GM18861 (cell line): ENCODE measurements at regions not wholly inside any gene's neighbourhood (a gene's known extent, or its start where the extent isn't known, plus 50 kb on each side); places are given as distances from the start of the nearest gene placed in this dataset.
A peak's percentile ranks its signal among the peaks of the same experiment; 100 is the strongest.
"Not testable (repeated sequence)": the region's sequence is repeated elsewhere in the genome, so short reads cannot be mapped to it uniquely, and the experiment has no call there.

ENCODE experiments used
- ATAC-seq: cut with Tn5 transposase; IDR thresholded peaks from one replicate; pipeline ENCODE4 v1.9.1; 2021; ENCODE audit not compliant: unreplicated experiment

- not testable (repeated sequence) for ATAC-seq
Observed at GRCh38 chr6:27827477-27827876, 84.7 kb downstream of the OR2B2 start.

- ATAC-seq = not testable (repeated sequence)
Observed at GRCh38 chr6:27826612-27826985, 85.6 kb downstream of the OR2B2 start.

GRCh38 chr6:27825848-27826611 is 86.2 kb downstream of the OR2B2 start:
- not testable (repeated sequence) for ATAC-seq

GRCh38 chr6:27825025-27825793 is 87.0 kb downstream of the OR2B2 start:
- no peak for ATAC-seq

- peak; percentile 24 for ATAC-seq
Observed at GRCh38 chr6:27824211-27825024, 87.8 kb downstream of the OR2B2 start.

- peak; percentile 67 for ATAC-seq
Observed at GRCh38 chr6:27823714-27824210, 88.4 kb downstream of the OR2B2 start.

GRCh38 chr6:27816906-27817305 is 95.3 kb downstream of the OR2B2 start:
- no peak for ATAC-seq

GRCh38 chr6:27814665-27815424 is 97.4 kb downstream of the OR2B2 start:
- peak; percentile 47 for ATAC-seq

- not testable (repeated sequence) for ATAC-seq
Observed at GRCh38 chr6:27814415-27814664, 97.9 kb downstream of the OR2B2 start.

GRCh38 chr6:27812805-27813492 is 99.2 kb downstream of the OR2B2 start:
- no peak for ATAC-seq

- ATAC-seq = no peak
Observed at GRCh38 chr6:27812078-27812804, 100.0 kb downstream of the OR2B2 start.

- no peak for ATAC-seq
Observed at GRCh38 chr6:27811451-27811772, 100.8 kb downstream of the OR2B2 start.

- no peak for ATAC-seq
Observed at GRCh38 chr6:27810768-27811450, 101.3 kb downstream of the OR2B2 start.

GRCh38 chr6:27809939-27810767 is 102.0 kb downstream of the OR2B2 start:
- ATAC-seq = peak; percentile 28

- ATAC-seq = no peak
Observed at GRCh38 chr6:27809067-27809938, 102.9 kb downstream of the OR2B2 start.

- peak; percentile 1 for ATAC-seq
Observed at GRCh38 chr6:27808242-27809066, 103.7 kb downstream of the OR2B2 start.
